ENCODE measurements at regions not wholly inside any gene's neighbourhood (a gene's known extent, or its start where the extent isn't known, plus 50 kb on each side); places are given as distances from the start of the nearest gene placed in this dataset.
A peak's percentile ranks its signal among the peaks of the same experiment; 100 is the strongest.

DNA sequence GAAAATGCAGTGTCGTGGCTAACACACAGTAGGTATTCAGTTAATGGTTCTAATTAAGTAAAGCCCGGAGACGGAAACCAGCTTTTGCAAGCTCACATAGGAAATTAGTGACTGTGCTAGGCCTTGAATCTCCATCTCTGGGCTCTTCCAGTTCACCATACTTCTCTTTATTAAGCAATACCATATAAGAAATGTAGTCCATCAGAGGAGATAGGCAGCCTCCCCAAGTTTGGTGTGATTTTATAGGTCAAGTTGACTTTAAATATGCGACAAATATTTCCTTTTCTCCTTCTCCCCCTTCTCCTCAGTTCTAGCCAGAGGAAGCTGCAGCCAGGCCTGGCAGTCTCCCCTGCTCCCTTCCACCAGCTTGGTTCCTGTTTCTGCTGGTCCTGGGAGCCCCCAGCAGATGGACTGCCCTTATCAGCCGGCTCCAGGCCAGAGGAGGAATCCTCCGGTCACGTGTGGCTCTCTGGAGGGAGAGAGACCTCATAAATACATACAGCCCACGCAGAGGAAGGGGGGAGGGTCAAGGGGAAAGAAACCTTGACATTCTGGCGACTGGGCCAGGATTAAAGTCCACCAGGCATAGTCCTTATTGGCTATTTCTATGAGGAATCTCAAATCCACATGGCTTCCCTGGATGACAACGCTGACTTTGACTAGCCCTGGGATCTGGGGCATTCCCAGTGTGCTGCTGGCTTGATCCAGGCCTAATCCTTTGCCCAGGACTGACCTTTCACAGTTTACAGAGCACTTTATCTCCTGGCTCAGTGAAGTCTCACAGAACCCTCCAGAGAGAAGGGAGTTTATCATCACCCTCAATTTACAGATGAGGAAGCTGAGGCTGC is 115.1 kb upstream of the JUN start (continued):
- TF ChIP-seq, protein P1, sequence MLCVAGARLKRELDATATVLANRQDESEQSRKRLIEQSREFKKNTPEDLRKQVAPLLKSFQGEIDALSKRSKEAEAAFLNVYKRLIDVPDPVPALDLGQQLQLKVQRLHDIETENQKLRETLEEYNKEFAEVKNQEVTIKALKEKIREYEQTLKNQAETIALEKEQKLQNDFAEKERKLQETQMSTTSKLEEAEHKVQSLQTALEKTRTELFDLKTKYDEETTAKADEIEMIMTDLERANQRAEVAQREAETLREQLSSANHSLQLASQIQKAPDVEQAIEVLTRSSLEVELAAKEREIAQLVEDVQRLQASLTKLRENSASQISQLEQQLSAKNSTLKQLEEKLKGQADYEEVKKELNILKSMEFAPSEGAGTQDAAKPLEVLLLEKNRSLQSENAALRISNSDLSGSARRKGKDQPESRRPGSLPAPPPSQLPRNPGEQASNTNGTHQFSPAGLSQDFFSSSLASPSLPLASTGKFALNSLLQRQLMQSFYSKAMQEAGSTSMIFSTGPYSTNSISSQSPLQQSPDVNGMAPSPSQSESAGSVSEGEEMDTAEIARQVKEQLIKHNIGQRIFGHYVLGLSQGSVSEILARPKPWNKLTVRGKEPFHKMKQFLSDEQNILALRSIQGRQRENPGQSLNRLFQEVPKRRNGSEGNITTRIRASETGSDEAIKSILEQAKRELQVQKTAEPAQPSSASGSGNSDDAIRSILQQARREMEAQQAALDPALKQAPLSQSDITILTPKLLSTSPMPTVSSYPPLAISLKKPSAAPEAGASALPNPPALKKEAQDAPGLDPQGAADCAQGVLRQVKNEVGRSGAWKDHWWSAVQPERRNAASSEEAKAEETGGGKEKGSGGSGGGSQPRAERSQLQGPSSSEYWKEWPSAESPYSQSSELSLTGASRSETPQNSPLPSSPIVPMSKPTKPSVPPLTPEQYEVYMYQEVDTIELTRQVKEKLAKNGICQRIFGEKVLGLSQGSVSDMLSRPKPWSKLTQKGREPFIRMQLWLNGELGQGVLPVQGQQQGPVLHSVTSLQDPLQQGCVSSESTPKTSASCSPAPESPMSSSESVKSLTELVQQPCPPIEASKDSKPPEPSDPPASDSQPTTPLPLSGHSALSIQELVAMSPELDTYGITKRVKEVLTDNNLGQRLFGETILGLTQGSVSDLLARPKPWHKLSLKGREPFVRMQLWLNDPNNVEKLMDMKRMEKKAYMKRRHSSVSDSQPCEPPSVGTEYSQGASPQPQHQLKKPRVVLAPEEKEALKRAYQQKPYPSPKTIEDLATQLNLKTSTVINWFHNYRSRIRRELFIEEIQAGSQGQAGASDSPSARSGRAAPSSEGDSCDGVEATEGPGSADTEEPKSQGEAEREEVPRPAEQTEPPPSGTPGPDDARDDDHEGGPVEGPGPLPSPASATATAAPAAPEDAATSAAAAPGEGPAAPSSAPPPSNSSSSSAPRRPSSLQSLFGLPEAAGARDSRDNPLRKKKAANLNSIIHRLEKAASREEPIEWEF (CRISPR knock-in tag; IDR thresholded peaks at IDR 0.05), result 0 out of 2 replicates have a peak, but pooled peaks have one; percentile 65
- no peak for TF ChIP-seq SRSF3 (IDR thresholded peaks at IDR 0.05; ENCODE audit: insufficient read depth, low read length)
- TF ChIP-seq POLR2AphosphoS5 (IDR thresholded peaks at IDR 0.05; ENCODE audit: control insufficient read depth, insufficient read depth, low read depth, low read length), result peak; percentile 97
- peak; percentile 93 for TF ChIP-seq TARDBP (IDR thresholded peaks at IDR 0.05)
- TF ChIP-seq ETV1 (tag; conservative IDR thresholded peaks at IDR 0.05; ENCODE audit: low read depth), result peak; percentile 100
- TF ChIP-seq, protein P2, sequence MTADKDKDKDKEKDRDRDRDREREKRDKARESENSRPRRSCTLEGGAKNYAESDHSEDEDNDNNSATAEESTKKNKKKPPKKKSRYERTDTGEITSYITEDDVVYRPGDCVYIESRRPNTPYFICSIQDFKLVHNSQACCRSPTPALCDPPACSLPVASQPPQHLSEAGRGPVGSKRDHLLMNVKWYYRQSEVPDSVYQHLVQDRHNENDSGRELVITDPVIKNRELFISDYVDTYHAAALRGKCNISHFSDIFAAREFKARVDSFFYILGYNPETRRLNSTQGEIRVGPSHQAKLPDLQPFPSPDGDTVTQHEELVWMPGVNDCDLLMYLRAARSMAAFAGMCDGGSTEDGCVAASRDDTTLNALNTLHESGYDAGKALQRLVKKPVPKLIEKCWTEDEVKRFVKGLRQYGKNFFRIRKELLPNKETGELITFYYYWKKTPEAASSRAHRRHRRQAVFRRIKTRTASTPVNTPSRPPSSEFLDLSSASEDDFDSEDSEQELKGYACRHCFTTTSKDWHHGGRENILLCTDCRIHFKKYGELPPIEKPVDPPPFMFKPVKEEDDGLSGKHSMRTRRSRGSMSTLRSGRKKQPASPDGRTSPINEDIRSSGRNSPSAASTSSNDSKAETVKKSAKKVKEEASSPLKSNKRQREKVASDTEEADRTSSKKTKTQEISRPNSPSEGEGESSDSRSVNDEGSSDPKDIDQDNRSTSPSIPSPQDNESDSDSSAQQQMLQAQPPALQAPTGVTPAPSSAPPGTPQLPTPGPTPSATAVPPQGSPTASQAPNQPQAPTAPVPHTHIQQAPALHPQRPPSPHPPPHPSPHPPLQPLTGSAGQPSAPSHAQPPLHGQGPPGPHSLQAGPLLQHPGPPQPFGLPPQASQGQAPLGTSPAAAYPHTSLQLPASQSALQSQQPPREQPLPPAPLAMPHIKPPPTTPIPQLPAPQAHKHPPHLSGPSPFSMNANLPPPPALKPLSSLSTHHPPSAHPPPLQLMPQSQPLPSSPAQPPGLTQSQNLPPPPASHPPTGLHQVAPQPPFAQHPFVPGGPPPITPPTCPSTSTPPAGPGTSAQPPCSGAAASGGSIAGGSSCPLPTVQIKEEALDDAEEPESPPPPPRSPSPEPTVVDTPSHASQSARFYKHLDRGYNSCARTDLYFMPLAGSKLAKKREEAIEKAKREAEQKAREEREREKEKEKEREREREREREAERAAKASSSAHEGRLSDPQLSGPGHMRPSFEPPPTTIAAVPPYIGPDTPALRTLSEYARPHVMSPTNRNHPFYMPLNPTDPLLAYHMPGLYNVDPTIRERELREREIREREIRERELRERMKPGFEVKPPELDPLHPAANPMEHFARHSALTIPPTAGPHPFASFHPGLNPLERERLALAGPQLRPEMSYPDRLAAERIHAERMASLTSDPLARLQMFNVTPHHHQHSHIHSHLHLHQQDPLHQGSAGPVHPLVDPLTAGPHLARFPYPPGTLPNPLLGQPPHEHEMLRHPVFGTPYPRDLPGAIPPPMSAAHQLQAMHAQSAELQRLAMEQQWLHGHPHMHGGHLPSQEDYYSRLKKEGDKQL (CRISPR knock-in tag; IDR thresholded peaks at IDR 0.05; ENCODE audit: borderline replicate concordance), result 0 out of 2 replicates have a peak, but pooled peaks have one; percentile 32
- peak; percentile 80 for TF ChIP-seq MTA1 (IDR thresholded peaks at IDR 0.05; ENCODE audit: borderline replicate concordance)
- peak; percentile 57; the same call in 1 of the 2 replicates for TF ChIP-seq GABPA (tag; conservative IDR thresholded peaks at IDR 0.05; ENCODE audit: low read depth)
- no peak for TF ChIP-seq MECOM (CRISPR knock-in tag; IDR thresholded peaks at IDR 0.05)
- peak; percentile 65; the same call in 1 of the 2 replicates for TF ChIP-seq TRIM28 (IDR thresholded peaks at IDR 0.05)
- TF ChIP-seq, protein P3, sequence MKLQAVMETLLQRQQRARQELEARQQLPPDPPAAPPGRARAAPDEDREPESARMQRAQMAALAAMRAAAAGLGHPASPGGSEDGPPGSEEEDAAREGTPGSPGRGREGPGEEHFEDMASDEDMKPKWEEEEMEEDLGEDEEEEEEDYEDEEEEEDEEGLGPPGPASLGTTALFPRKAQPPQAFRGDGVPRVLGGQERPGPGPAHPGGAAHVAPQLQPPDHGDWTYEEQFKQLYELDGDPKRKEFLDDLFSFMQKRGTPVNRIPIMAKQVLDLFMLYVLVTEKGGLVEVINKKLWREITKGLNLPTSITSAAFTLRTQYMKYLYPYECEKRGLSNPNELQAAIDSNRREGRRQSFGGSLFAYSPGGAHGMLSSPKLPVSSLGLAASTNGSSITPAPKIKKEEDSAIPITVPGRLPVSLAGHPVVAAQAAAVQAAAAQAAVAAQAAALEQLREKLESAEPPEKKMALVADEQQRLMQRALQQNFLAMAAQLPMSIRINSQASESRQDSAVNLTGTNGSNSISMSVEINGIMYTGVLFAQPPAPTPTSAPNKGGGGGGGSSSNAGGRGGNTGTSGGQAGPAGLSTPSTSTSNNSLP (IDR thresholded peaks at IDR 0.05; ENCODE audit: borderline replicate concordance, low read depth, low read length), result 0 out of 2 replicates have a peak, but pooled peaks have one; percentile 35
